ENCODE measurements at regions not wholly inside any gene's neighbourhood (a gene's known extent, or its start where the extent isn't known, plus 50 kb on each side); places are given as distances from the start of the nearest gene placed in this dataset.
A peak's percentile ranks its signal among the peaks of the same experiment; 100 is the strongest.
"Not testable (repeated sequence)": the region's sequence is repeated elsewhere in the genome, so short reads cannot be mapped to it uniquely, and the experiment has no call there.

- DNase-seq: no peak
Observed at GRCh38 chrX:74179499-74179898, 124.5 kb upstream of the ZCCHC13 start.

- DNase-seq: no peak
Observed at GRCh38 chrX:74179071-74179470, 124.9 kb upstream of the ZCCHC13 start.

GRCh38 chrX:74178536-74178935 lies 125.4 kb upstream of the ZCCHC13 start:
- DNase-seq: no peak

GRCh38 chrX:74171465-74171864 lies 132.5 kb upstream of the ZCCHC13 start:
- DNase-seq: no peak

- DNase-seq: no peak
Observed at GRCh38 chrX:74162199-74162598, 141.8 kb upstream of the ZCCHC13 start.

- no peak for DNase-seq
Observed at GRCh38 chrX:74160816-74161215, 143.2 kb upstream of the ZCCHC13 start.

GRCh38 chrX:74160358-74160757 lies 143.6 kb upstream of the ZCCHC13 start:
- DNase-seq: no peak

GRCh38 chrX:74147439-74147838 lies 156.5 kb upstream of the ZCCHC13 start:
- DNase-seq: no peak

- no peak for DNase-seq
Observed at GRCh38 chrX:74138943-74139342, 165.0 kb upstream of the ZCCHC13 start.

- peak; percentile 23 for DNase-seq
Observed at GRCh38 chrX:74133156-74133796, 170.7 kb upstream of the ZCCHC13 start.

- DNase-seq: no peak
Observed at GRCh38 chrX:74132280-74132679, 171.7 kb upstream of the ZCCHC13 start.

- peak; percentile 78 for DNase-seq
Observed at GRCh38 chrX:74119016-74119910, 184.7 kb upstream of the ZCCHC13 start.

- DNase-seq: peak; percentile 24
Observed at GRCh38 chrX:74117962-74118902, 185.7 kb upstream of the ZCCHC13 start.

GRCh38 chrX:74111245-74111644 lies 192.7 kb upstream of the ZCCHC13 start:
- DNase-seq: no peak

- DNase-seq: no peak
Observed at GRCh38 chrX:74107666-74108065, 196.3 kb upstream of the ZCCHC13 start.

GRCh38 chrX:74104356-74105015 lies 199.5 kb upstream of the ZCCHC13 start:
- DNase-seq: no peak

GRCh38 chrX:74098407-74098806 lies 205.6 kb upstream of the ZCCHC13 start:
- DNase-seq: not testable (repeated sequence)

- DNase-seq: no peak
Observed at GRCh38 chrX:74090049-74090448, 213.9 kb upstream of the ZCCHC13 start.

GRCh38 chrX:74085642-74086236 lies 218.2 kb upstream of the ZCCHC13 start:
- no peak for DNase-seq

- DNase-seq: no peak
Observed at GRCh38 chrX:74080165-74080564, 223.8 kb upstream of the ZCCHC13 start.

- DNase-seq: no peak
Observed at GRCh38 chrX:74065831-74066390, 213.4 kb upstream of the XIST start.
